ENCODE measurements at regions not wholly inside any gene's neighbourhood (a gene's known extent, or its start where the extent isn't known, plus 50 kb on each side); places are given as distances from the start of the nearest gene placed in this dataset.
"Not testable (repeated sequence)": the region's sequence is repeated elsewhere in the genome, so short reads cannot be mapped to it uniquely, and the experiment has no call there.

- no peaks in the 10 kb centered on the region for H3K36me3 ChIP-seq
- no peak overlapping the region for H3K27ac ChIP-seq
- no peaks in the 10 kb centered on the region for H3K9me3 ChIP-seq
- H3K4me1 ChIP-seq, result no peaks in the 10 kb centered on the region
- intact Hi-C loops (cut with DNase I; ENCODE audit: low total_unique reads), result no loop called here
- no peak overlapping the region for H3K4me3 ChIP-seq
- TF ChIP-seq CTCF (IDR thresholded peaks at IDR 0.05), result no peak
- no peaks in the 10 kb centered on the region for H3K27me3 ChIP-seq
- no peak for DNase-seq
Observed at GRCh38 chr11:22089609-22090008, 103.3 kb upstream of the ANO5 start.

- TF ChIP-seq CTCF (IDR thresholded peaks at IDR 0.05), result no peak
- H3K4me1 ChIP-seq, result no peaks in the 10 kb centered on the region
- no peaks in the 10 kb centered on the region for H3K36me3 ChIP-seq
- H3K27me3 ChIP-seq, result no peaks in the 10 kb centered on the region
- intact Hi-C loops (cut with DNase I; ENCODE audit: low total_unique reads), result no loop called here
- no peaks in the 10 kb centered on the region for H3K9me3 ChIP-seq
- no peak overlapping the region for H3K4me3 ChIP-seq
- DNase-seq, result no peak
- H3K27ac ChIP-seq, result no peak overlapping the region
Observed at GRCh38 chr11:22106566-22106965, 86.3 kb upstream of the ANO5 start.

- intact Hi-C loops (cut with DNase I; ENCODE audit: low total_unique reads), result no loop called here
- Histone ChIP-seq H3K36me3 (no peaks in the 10 kb centered on the region), H3K27me3 (no peaks in the 10 kb centered on the region), H3K9me3 (no peaks in the 10 kb centered on the region), H3K4me3 (no peak overlapping the region), H3K27ac (no peak overlapping the region), H3K4me1 (no peaks in the 10 kb centered on the region)
- TF ChIP-seq CTCF (IDR thresholded peaks at IDR 0.05), result no peak
- no peak for DNase-seq
Observed at GRCh38 chr11:22115470-22116029, 77.3 kb upstream of the ANO5 start.

GRCh38 chr11:22127981-22128380, 64.9 kb upstream of the ANO5 start:
- H3K27ac ChIP-seq; H3K27me3 ChIP-seq; H3K36me3 ChIP-seq; H3K4me1 ChIP-seq; H3K4me3 ChIP-seq; DNase-seq; intact Hi-C loops (cut with DNase I; ENCODE audit: low total_unique reads): not testable (repeated sequence)
- H3K9me3 ChIP-seq, result peaks cover 0 to 14% (median 5%) of the 10 kb centered on the region in 3 donors

GRCh38 chr11:22130462-22131053, 62.3 kb upstream of the ANO5 start:
- peak in 1 of 2 experiments; percentile 11 for TF ChIP-seq CTCF (IDR thresholded peaks at IDR 0.05)
- Histone ChIP-seq H3K9me3 (peaks cover 0 to 2% (median 0%) of the 10 kb centered on the region in 3 donors), H3K27me3 (no peaks in the 10 kb centered on the region), H3K36me3 (no peaks in the 10 kb centered on the region), H3K27ac (no peak overlapping the region), H3K4me3 (no peak overlapping the region), H3K4me1 (no peaks in the 10 kb centered on the region)
- DNase-seq, result no peak
- intact Hi-C loops (cut with DNase I; ENCODE audit: low total_unique reads), result no loop called here

- Histone ChIP-seq H3K4me1 (peaks cover 0 to 9% (median 0%) of the 10 kb centered on the region in 4 donors), H3K36me3 (no peaks in the 10 kb centered on the region), H3K27me3 (no peaks in the 10 kb centered on the region), H3K27ac (no peak overlapping the region), H3K9me3 (no peaks in the 10 kb centered on the region), H3K4me3 (no peak overlapping the region)
- DNase-seq, result no peak
- TF ChIP-seq CTCF (IDR thresholded peaks at IDR 0.05), result no peak
- intact Hi-C loops (cut with DNase I; ENCODE audit: low total_unique reads), result no loop called here
Observed at GRCh38 chr11:22133776-22134175, 59.1 kb upstream of the ANO5 start.

Data from tibial artery (tissue), 4 donors.